ENCODE measurements at regions not wholly inside any gene's neighbourhood (a gene's known extent, or its start where the extent isn't known, plus 50 kb on each side); places are given as distances from the start of the nearest gene placed in this dataset.

- no peak for DNase-seq
Measured at GRCh38 chr2:190810981-190811587, 69.5 kb upstream of the GLS start.

- DNase-seq: no peak
Measured at GRCh38 chr2:190811811-190812210, 68.8 kb upstream of the GLS start.

- DNase-seq: no peak
Measured at GRCh38 chr2:190812506-190813294, 67.9 kb upstream of the GLS start.

GRCh38 chr2:190815226-190815625, 65.4 kb upstream of the GLS start:
- no peak for DNase-seq

GRCh38 chr2:190817082-190817481, 63.5 kb upstream of the GLS start:
- DNase-seq: no peak

- DNase-seq: no peak
Measured at GRCh38 chr2:190819840-190820301, 60.8 kb upstream of the GLS start.

- DNase-seq: no peak
Measured at GRCh38 chr2:190820416-190820815, 60.2 kb upstream of the GLS start.

- DNase-seq: no peak
Measured at GRCh38 chr2:190822043-190822442, 58.6 kb upstream of the GLS start.

- no peak for DNase-seq
Measured at GRCh38 chr2:190827720-190828119, 52.9 kb upstream of the GLS start.

- DNase-seq: no peak
Measured at GRCh38 chr2:190829642-190830041, 51.0 kb upstream of the GLS start.
